Fibroblast of mammary gland (primary cell): ENCODE measurements at regions not wholly inside any gene's neighbourhood (a gene's known extent, or its start where the extent isn't known, plus 50 kb on each side); places are given as distances from the start of the nearest gene placed in this dataset.

ENCODE experiments used
- DNase-seq: peaks from one replicate; pipeline ENCODE4 v3.0.0-alpha.2; 2010; ENCODE audit warnings: low read depth
- H3K4me3 ChIP-seq: 2 replicates; pipeline ENCODE4 v1.5.1; 2011; ENCODE audit warnings: low read depth, mild to moderate bottlenecking, low read length, moderate library complexity; ENCODE audit not compliant: control insufficient read depth
- CTCF ChIP-seq: conservative IDR thresholded peaks from 2 replicates; pipeline ENCODE4 v1.5.1; 2011; ENCODE audit warnings: low read depth, low read length, inconsistent platforms; ENCODE audit not compliant: control insufficient read depth, insufficient read depth

- H3K4me3 ChIP-seq, result no peak overlapping the region
- DNase-seq, result no peak
- no peak for TF ChIP-seq CTCF
These were observed 56.1 kb upstream of the SIM2 start for GRCh38 chr21:36642777-36643176.

GRCh38 chr21:36643374-36644250 is 55.3 kb upstream of the SIM2 start:
- no peak overlapping the region for H3K4me3 ChIP-seq
- TF ChIP-seq CTCF, result no peak
- DNase-seq, result no peak

- H3K4me3 ChIP-seq, result no peak overlapping the region
- no peak for TF ChIP-seq CTCF
- no peak for DNase-seq
These were observed 52.9 kb upstream of the SIM2 start for GRCh38 chr21:36646011-36646410.

- DNase-seq, result no peak
- H3K4me3 ChIP-seq, result no peak overlapping the region
- TF ChIP-seq CTCF, result no peak
These were observed 52.3 kb upstream of the SIM2 start for GRCh38 chr21:36646645-36647044.

GRCh38 chr21:36647279-36648093 is 51.4 kb upstream of the SIM2 start:
- DNase-seq, result peak; percentile 41
- H3K4me3 ChIP-seq, result no peak overlapping the region
- TF ChIP-seq CTCF, result no peak
